ENCODE measurements at regions not wholly inside any gene's neighbourhood (a gene's known extent, or its start where the extent isn't known, plus 50 kb on each side); places are given as distances from the start of the nearest gene placed in this dataset.

DNA sequence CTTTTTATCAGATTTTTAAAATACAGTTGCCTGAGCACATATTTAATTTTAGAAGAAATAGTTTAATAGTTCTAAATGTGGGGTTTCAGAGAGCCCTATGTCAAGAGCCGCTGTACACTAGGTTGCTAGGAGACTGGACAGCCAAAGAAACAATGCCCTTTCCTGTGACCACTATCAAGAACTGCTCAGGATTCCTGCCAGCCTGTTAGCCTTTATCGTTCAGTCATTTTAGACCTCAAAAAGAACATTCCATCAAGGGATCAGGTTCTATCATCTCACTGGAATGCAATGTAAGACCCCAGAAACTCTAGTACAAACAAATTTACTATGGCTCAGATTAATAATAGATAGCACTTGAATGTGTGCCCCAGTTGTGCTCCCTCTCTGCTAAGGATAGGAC is 181.2 kb upstream of the CCN2 start:
- Histone ChIP-seq H3K4me3 (ENCODE audit: extremely low read depth in 1 of 4, insufficient read depth in 2 of 4, low read depth in 3 of 4, low read length in 4 of 4) (no peak overlapping the region), H3K23ac (ENCODE audit: insufficient read length) (no peak overlapping the region), H2AK5ac (ENCODE audit: low read depth, low read length) (no peak overlapping the region), H3K79me1 (ENCODE audit: low read depth, low read length) (no peaks in the 10 kb centered on the region), H4K20me1 (replicated peaks in 1 of 2; ENCODE audit: control insufficient read depth in 1 of 2, insufficient read depth in 2 of 2, low read length in 2 of 2) (no peaks in the 10 kb centered on the region), H4K8ac (ENCODE audit: extremely low read depth, insufficient read depth, low read length) (no peak overlapping the region), H3K56ac (replicated peaks; ENCODE audit: insufficient read length, low read depth, low read length) (no peak overlapping the region), H3K18ac (ENCODE audit: extremely low read depth, low read length) (no peak overlapping the region), H2BK15ac (ENCODE audit: low read length) (no peak overlapping the region), H3K79me2 (ENCODE audit: control insufficient read depth in 1 of 2, insufficient read depth in 2 of 2, low read length in 2 of 2) (no peaks in the 10 kb centered on the region), H3K23me2 (ENCODE audit: low read depth, low read length) (no peaks in the 10 kb centered on the region), H3K14ac (ENCODE audit: insufficient read length) (no peak overlapping the region), H2AFZ (ENCODE audit: low read length) (no peak overlapping the region; the same call in 1 of the 2 replicates), H4K5ac (ENCODE audit: insufficient read length, low read depth, low read length) (no peak overlapping the region), H2BK5ac (ENCODE audit: low read depth, low read length) (no peak overlapping the region), H3K4me2 (ENCODE audit: insufficient read depth in 1 of 2, low read depth in 2 of 2, low read length in 2 of 2) (no peak overlapping the region), H3K27me3 (replicated peaks in 1 of 4; ENCODE audit: control insufficient read depth in 3 of 4, extremely low read depth in 1 of 4, insufficient read depth in 3 of 4, low read length in 3 of 4) (no peaks in the 10 kb centered on the region), H2BK20ac (ENCODE audit: low read length) (no peak overlapping the region), H4K91ac (replicated peaks; ENCODE audit: insufficient read length, low read length) (no peak overlapping the region), H3K4ac (replicated peaks; ENCODE audit: insufficient read length, low read depth, low read length) (no peak overlapping the region), H3K36me3 (ENCODE audit: control insufficient read depth in 2 of 4, insufficient read depth in 4 of 4, low read length in 3 of 4) (no peaks in the 10 kb centered on the region), H3K4me1 (replicated peaks in 1 of 4; ENCODE audit: control insufficient read depth in 3 of 4, insufficient read depth in 4 of 4, low read length in 3 of 4) (peaks cover 1 to 14% (median 12%) of the 10 kb centered on the region in 4 experiments), H2BK12ac (ENCODE audit: low read depth, low read length) (no peak overlapping the region), H3K9me3 (ENCODE audit: insufficient read depth in 2 of 2, low read depth in 1 of 2, low read length in 1 of 2) (no peaks in the 10 kb centered on the region), H2BK120ac (replicated peaks; ENCODE audit: low read depth, low read length) (no peak overlapping the region), H3K9ac (replicated peaks in 1 of 4; ENCODE audit: extremely low read depth in 1 of 4, low read depth in 3 of 4, low read length in 3 of 4) (no peak overlapping the region), H3K27ac (ENCODE audit: low read depth, low read length) (no peak overlapping the region)
- CTCF ChIA-PET (ENCODE audit: partially characterized antibody): interaction anchor here (0.8 to 1.4 kb wide), 2 partner anchors 11 to 209 kb away, joined by 3 to 4 read pairs; no protein-coding TSS in a partner anchor
- FAIRE-seq: no peak
- POLR2A ChIA-PET (ENCODE audit: partially characterized antibody): interaction anchor here (2.4 kb wide), 1 partner anchor 182 kb away, joined by 12 read pairs; the partner anchor contains the start of gene CCN2
- WGBS, 2 experiments (ENCODE audit: extremely low coverage in 1 of 2, insufficient coverage in 1 of 2, insufficient read length in 1 of 2, insufficient replicate concordance in 2 of 2, low coverage in 1 of 2, low lambda C conversion rate in 2 of 2, missing lambda C conversion rate in 1 of 2): 97% methylated on average over 2 of the region's 2 CpGs; no CpG with 5 or more reads in 1 of the 2 experiments
- no peak for DNase-seq (ENCODE audit: low read depth in 1 of 2, low spot score in 2 of 2)
- no peak for TF ChIP-seq CTBP2 (IDR thresholded peaks at IDR 0.05; ENCODE audit: borderline replicate concordance, insufficient read depth, insufficient read length, low read length)
- TF ChIP-seq, protein P1, sequence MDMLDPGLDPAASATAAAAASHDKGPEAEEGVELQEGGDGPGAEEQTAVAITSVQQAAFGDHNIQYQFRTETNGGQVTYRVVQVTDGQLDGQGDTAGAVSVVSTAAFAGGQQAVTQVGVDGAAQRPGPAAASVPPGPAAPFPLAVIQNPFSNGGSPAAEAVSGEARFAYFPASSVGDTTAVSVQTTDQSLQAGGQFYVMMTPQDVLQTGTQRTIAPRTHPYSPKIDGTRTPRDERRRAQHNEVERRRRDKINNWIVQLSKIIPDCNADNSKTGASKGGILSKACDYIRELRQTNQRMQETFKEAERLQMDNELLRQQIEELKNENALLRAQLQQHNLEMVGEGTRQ (IDR thresholded peaks at IDR 0.05; ENCODE audit: low read length): no peak
- TF ChIP-seq, protein P2, sequence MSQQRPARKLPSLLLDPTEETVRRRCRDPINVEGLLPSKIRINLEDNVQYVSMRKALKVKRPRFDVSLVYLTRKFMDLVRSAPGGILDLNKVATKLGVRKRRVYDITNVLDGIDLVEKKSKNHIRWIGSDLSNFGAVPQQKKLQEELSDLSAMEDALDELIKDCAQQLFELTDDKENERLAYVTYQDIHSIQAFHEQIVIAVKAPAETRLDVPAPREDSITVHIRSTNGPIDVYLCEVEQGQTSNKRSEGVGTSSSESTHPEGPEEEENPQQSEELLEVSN (IDR thresholded peaks at IDR 0.05): no peak
- TF ChIP-seq SUZ12 (IDR thresholded peaks at IDR 0.05; ENCODE audit: low read length): no peak
- TF ChIP-seq CHD1 (IDR thresholded peaks at IDR 0.05; ENCODE audit: low read depth, low read length): no peak
- no peak for TF ChIP-seq HDAC2 (IDR thresholded peaks at IDR 0.05; ENCODE audit: borderline replicate concordance in 1 of 2, low read depth in 2 of 2, low read length in 2 of 2)
- no peak for TF ChIP-seq SP2 (IDR thresholded peaks at IDR 0.05; ENCODE audit: low read length)
- TF ChIP-seq EGR1 (IDR thresholded peaks at IDR 0.05; ENCODE audit: borderline replicate concordance, low read depth, low read length): no peak
- no peak for TF ChIP-seq JUND (IDR thresholded peaks at IDR 0.05; ENCODE audit: low read length)
- no peak for TF ChIP-seq ASH2L (IDR thresholded peaks at IDR 0.05; ENCODE audit: low read length)
- no peak for TF ChIP-seq BCL11A (IDR thresholded peaks at IDR 0.05; ENCODE audit: low read depth in 2 of 2, low read length in 2 of 2)
- TF ChIP-seq SP4 (IDR thresholded peaks at IDR 0.05; ENCODE audit: low read length): no peak
- no peak for TF ChIP-seq CEBPB (IDR thresholded peaks at IDR 0.05; ENCODE audit: low read depth, low read length)
- no peak for TF ChIP-seq SP1 (IDR thresholded peaks at IDR 0.05; ENCODE audit: low read depth, low read length)

Data from H1 (cell line).